A549 (cell line): ENCODE measurements at regions not wholly inside any gene's neighbourhood (a gene's known extent, or its start where the extent isn't known, plus 50 kb on each side); places are given as distances from the start of the nearest gene placed in this dataset.
A peak's percentile ranks its signal among the peaks of the same experiment; 100 is the strongest.

Experiments used
- ATAC-seq, 2 experiments: fragments of 200-7000 bp in 1 of 2; fragments of >200 bp in 1 of 2; cut with Nextera tagmentation in 1 of 2; cut with Tn5 transposase in 1 of 2; 3 replicates each; pipeline versions ENCODE4 v1.8.0 to v1.9.1; 2018 to 2020; ENCODE audit warnings: mild to moderate bottlenecking in 1 of 2, moderate library complexity in 1 of 2
- CTCF ChIA-PET: fragments of 300-600 bp; sonication (Branson Sonifier 250); formaldehyde crosslinking; extraction: SDS; loops from one replicate; lab custom pipeline; 2021; ENCODE audit warnings: antibody characterized with exemption, inconsistent platforms; lab: Yijun Ruan, JAX
- POLR2A ChIA-PET: fragments of 350-600 bp; formaldehyde crosslinking; extraction: SDS; loops from one replicate; lab custom pipeline; 2021; ENCODE audit warnings: antibody characterized with exemption, inconsistent platforms; lab: Yijun Ruan, JAX
- DNase-seq, 2 experiments: peaks; one replicate each; pipeline versions ENCODE4 v3.0.0 to v3.0.0-alpha.2; 2011 to 2016; ENCODE audit warnings: low read depth in 1 of 2, low spot score in 1 of 2
- FAIRE-seq: peaks from 2 replicates; lab custom pipeline; 2011; peaks lifted over from hg19 to GRCh38; lab: Jason Lieb, UNC
- H3K27ac ChIP-seq, 2 experiments: fragments of >200 bp; sonication (Bioruptor Twin); formaldehyde crosslinking; 3 replicates each; pipeline ENCODE4 v1.5.1; 2016 to 2017
- H3K4me1 ChIP-seq: fragments of >200 bp; sonication (Bioruptor Twin); formaldehyde crosslinking; 3 replicates; pipeline ENCODE4 v1.6.1; 2016
- H3K4me2 ChIP-seq: fragments of >200 bp; sonication (Bioruptor Twin); formaldehyde crosslinking; 3 replicates; pipeline ENCODE4 v1.6.1; 2016
- H3K4me3 ChIP-seq: fragments of >200 bp; sonication (Bioruptor Twin); formaldehyde crosslinking; 3 replicates; pipeline ENCODE4 v1.5.1; 2016
- H3K9me3 ChIP-seq: fragments of >200 bp; sonication (Bioruptor Twin); formaldehyde crosslinking; 3 replicates; pipeline ENCODE4 v1.6.1; 2016
- CEBPB ChIP-seq, 2 experiments: fragments of >200 bp in 1 of 2; sonication (Bioruptor Twin) in 1 of 2; formaldehyde crosslinking in 1 of 2; IDR thresholded peaks; 2 replicates each; pipeline ENCODE4 v1.6.1; 2012 to 2016
- CHD2 ChIP-seq: fragments of 150-350 bp; IDR thresholded peaks from 2 replicates; pipeline ENCODE4 v1.6.1; 2014; ENCODE audit warnings: low read length; ENCODE audit not compliant: partially characterized antibody
- EHF ChIP-seq: fragments of 250-450 bp; sonication (Bioruptor Pico); IDR thresholded peaks from 2 replicates; pipeline ENCODE4 v1.5.0; 2020; ENCODE audit warnings: mild to moderate bottlenecking
- EP300 ChIP-seq, 2 experiments: fragments of >200 bp; sonication (Bioruptor Twin); formaldehyde crosslinking; IDR thresholded peaks; 2 replicates in 1 of 2; 3 replicates in 1 of 2; pipeline ENCODE4 v1.6.1; 2016 to 2017
- GATA3 ChIP-seq: IDR thresholded peaks from 2 replicates; pipeline ENCODE4 v1.6.1; 2012; ENCODE audit warnings: borderline replicate concordance
- HOXB5 ChIP-seq: fragments of 250-450 bp; sonication (Bioruptor Pico); IDR thresholded peaks from 2 replicates; pipeline ENCODE4 v1.5.0; 2020; ENCODE audit warnings: mild to moderate bottlenecking, moderate library complexity
- JUN ChIP-seq, 2 experiments: fragments of >200 bp; sonication (Bioruptor Twin); formaldehyde crosslinking; IDR thresholded peaks; 2 replicates in 1 of 2; 3 replicates in 1 of 2; pipeline ENCODE4 v1.6.1; 2016 to 2017
- MAZ ChIP-seq: fragments of 150-350 bp; IDR thresholded peaks from 2 replicates; pipeline ENCODE4 v1.6.1; 2014; ENCODE audit warnings: antibody characterized with exemption, low read depth, low read length, borderline replicate concordance
- MYC ChIP-seq: IDR thresholded peaks from 2 replicates; pipeline ENCODE4 v1.6.1; 2012; ENCODE audit warnings: mild to moderate bottlenecking, inconsistent platforms, low read length, improper control_type of control experiment, borderline replicate concordance
- NPAS2 ChIP-seq: fragments of 250-450 bp; sonication (Bioruptor Pico); IDR thresholded peaks from 2 replicates; pipeline ENCODE4 v1.8.0; 2022; ENCODE audit warnings: mild to moderate bottlenecking, moderate library complexity, borderline replicate concordance
- PHF8 ChIP-seq: fragments of 200-600 bp; sonication (generic); IDR thresholded peaks from 2 replicates; pipeline ENCODE4 v1.6.1; 2016; ENCODE audit warnings: low read depth, mild to moderate bottlenecking, antibody characterized with exemption, moderate library complexity, borderline replicate concordance
- POLR2AphosphoS2 ChIP-seq: conservative IDR thresholded peaks from 2 replicates; pipeline ENCODE4 v1.6.1; 2012; ENCODE audit warnings: low read length, improper control_type of control experiment, inconsistent platforms
- RFX5 ChIP-seq: fragments of 450-650 bp; IDR thresholded peaks from 2 replicates; pipeline ENCODE4 v1.7.1; 2014; ENCODE audit warnings: antibody characterized with exemption, mild to moderate bottlenecking, moderate library complexity
- RNF2 ChIP-seq: fragments of 200-600 bp; sonication (generic); IDR thresholded peaks from 2 replicates; pipeline ENCODE4 v1.6.1; 2016; ENCODE audit warnings: low read depth, mild to moderate bottlenecking, antibody characterized with exemption, moderate library complexity, borderline replicate concordance
- SMC3 ChIP-seq: fragments of >200 bp; sonication (Bioruptor Twin); formaldehyde crosslinking; IDR thresholded peaks from 3 replicates; pipeline ENCODE4 v1.6.1; 2018; ENCODE audit warnings: inconsistent platforms
- TFCP2L1 ChIP-seq: fragments of 250-450 bp; sonication (Bioruptor Pico); IDR thresholded peaks from 2 replicates; pipeline ENCODE4 v1.5.0; 2021; ENCODE audit warnings: mild to moderate bottlenecking
- ZC3H11A ChIP-seq: fragments of 450-650 bp; IDR thresholded peaks from 2 replicates; pipeline ENCODE4 v1.6.1; 2014; ENCODE audit warnings: antibody characterized with exemption, mild to moderate bottlenecking
- ZFP36 ChIP-seq: fragments of 450-650 bp; IDR thresholded peaks from 2 replicates; pipeline ENCODE4 v1.6.1; 2014; ENCODE audit warnings: borderline replicate concordance; ENCODE audit not compliant: partially characterized antibody
- ZSCAN20 ChIP-seq: fragments of 250-450 bp; sonication (Bioruptor Pico); IDR thresholded peaks from 2 replicates; pipeline ENCODE4 v1.8.0; 2022; ENCODE audit warnings: mild to moderate bottlenecking, moderate library complexity
- WGBS: methylation state at CpG from one replicate; pipeline ENCODE4 v1.1.6; 2017; ENCODE audit errors: missing lambda C conversion rate; 5-methylcytosine and 5-hydroxymethylcytosine counted together
- TF ChIP-seq, protein P1 (sequence below): fragments of 200-600 bp; sonication (generic); IDR thresholded peaks from 2 replicates; pipeline ENCODE4 v1.6.1; 2016; ENCODE audit warnings: antibody characterized with exemption, mild to moderate bottlenecking, moderate library complexity
- TF ChIP-seq, protein P2 (sequence below): fragments of 250-450 bp; sonication (Bioruptor Pico); IDR thresholded peaks from 2 replicates; pipeline ENCODE4 v1.5.0; 2021; ENCODE audit warnings: mild to moderate bottlenecking, moderate library complexity, borderline replicate concordance
- TF ChIP-seq, protein P3 (sequence below): fragments of 250-450 bp; sonication (Bioruptor Pico); IDR thresholded peaks from 2 replicates; pipeline ENCODE4 v1.5.0; 2020; ENCODE audit warnings: low read depth, mild to moderate bottlenecking, moderate library complexity

DNA sequence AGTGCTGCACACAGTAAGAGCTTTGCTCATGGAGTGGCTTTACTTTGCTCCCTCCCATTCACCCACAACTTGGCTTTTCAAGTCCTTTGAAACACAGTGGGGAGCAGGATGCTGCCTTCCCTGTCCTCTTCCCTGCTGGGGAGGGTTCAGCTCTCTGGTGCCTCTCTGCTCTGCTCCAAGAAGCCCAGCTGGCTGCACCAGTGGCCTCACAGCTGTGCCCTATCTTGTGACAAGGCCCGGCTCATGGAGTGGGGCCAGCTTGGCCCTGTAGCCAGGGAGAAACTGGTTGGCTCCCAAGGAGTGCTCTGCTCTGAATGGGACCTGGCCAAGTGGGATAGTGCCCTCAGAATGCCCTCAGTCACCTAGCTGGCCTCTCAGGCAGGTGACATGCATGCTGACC lies 212.3 kb upstream of the ZMIZ1 start:
- ATAC-seq: peak in 1 of 2 experiments; percentile 19; a peak in 1 of 6 replicates
- no peak for TF ChIP-seq ZFP36
- TF ChIP-seq MYC: no peak
- TF ChIP-seq JUN (IDR thresholded peaks at IDR 0.05): no peak
- TF ChIP-seq MAZ: no peak
- TF ChIP-seq, all 56 proteins: peak for 0

DNA sequence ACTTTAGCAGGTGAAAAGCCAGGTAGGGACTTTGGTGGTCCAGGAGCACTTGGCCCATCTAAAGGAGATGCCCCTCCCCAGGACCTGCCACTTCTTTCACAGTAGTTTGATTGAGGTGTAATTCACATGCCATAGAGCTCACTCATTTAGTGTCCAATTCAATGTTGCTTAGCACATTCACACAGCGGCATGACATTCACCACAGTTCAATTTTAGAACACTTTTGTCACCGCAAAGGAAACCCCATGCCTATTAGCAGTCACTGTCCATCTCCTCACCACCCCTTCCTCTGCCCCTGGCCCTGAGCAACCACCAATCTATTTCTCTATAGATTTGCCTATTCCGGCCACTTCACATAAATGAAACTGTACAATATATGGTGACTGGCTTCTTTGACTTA lies 211.6 kb upstream of the ZMIZ1 start:
- ATAC-seq (no peak), FAIRE-seq (no peak), DNase-seq (no peak)
- Histone ChIP-seq H3K4me2 (no peak overlapping the region), H3K4me1 (0 out of 3 replicates have a peak, but pooled peaks cover 4% of the 10 kb centered on the region), H3K4me3 (no peak overlapping the region), H3K27ac (no peak overlapping the region), H3K9me3 (no peaks in the 10 kb centered on the region)
- WGBS: 80% methylated on average over 3 of the region's 3 CpGs
- POLR2A ChIA-PET: no interaction called here
- TF ChIP-seq PHF8 (no peak), ZC3H11A (no peak), JUN (IDR thresholded peaks at IDR 0.05) (no peak), MYC (no peak), EHF (CRISPR knock-in tag) (no peak), POLR2AphosphoS2 (no peak), TFCP2L1 (no peak), EP300 (IDR thresholded peaks at IDR 0.05) (no peak), SMC3 (no peak), RNF2 (no peak), CHD2 (no peak), ZSCAN20 (no peak), NPAS2 (CRISPR knock-in tag) (no peak), RFX5 (no peak), CEBPB (IDR thresholded peaks at IDR 0.05) (no peak), GATA3 (no peak), HOXB5 (no peak)
- TF ChIP-seq, protein P1, sequence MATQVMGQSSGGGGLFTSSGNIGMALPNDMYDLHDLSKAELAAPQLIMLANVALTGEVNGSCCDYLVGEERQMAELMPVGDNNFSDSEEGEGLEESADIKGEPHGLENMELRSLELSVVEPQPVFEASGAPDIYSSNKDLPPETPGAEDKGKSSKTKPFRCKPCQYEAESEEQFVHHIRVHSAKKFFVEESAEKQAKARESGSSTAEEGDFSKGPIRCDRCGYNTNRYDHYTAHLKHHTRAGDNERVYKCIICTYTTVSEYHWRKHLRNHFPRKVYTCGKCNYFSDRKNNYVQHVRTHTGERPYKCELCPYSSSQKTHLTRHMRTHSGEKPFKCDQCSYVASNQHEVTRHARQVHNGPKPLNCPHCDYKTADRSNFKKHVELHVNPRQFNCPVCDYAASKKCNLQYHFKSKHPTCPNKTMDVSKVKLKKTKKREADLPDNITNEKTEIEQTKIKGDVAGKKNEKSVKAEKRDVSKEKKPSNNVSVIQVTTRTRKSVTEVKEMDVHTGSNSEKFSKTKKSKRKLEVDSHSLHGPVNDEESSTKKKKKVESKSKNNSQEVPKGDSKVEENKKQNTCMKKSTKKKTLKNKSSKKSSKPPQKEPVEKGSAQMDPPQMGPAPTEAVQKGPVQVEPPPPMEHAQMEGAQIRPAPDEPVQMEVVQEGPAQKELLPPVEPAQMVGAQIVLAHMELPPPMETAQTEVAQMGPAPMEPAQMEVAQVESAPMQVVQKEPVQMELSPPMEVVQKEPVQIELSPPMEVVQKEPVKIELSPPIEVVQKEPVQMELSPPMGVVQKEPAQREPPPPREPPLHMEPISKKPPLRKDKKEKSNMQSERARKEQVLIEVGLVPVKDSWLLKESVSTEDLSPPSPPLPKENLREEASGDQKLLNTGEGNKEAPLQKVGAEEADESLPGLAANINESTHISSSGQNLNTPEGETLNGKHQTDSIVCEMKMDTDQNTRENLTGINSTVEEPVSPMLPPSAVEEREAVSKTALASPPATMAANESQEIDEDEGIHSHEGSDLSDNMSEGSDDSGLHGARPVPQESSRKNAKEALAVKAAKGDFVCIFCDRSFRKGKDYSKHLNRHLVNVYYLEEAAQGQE: no peak
- TF ChIP-seq, protein P2, sequence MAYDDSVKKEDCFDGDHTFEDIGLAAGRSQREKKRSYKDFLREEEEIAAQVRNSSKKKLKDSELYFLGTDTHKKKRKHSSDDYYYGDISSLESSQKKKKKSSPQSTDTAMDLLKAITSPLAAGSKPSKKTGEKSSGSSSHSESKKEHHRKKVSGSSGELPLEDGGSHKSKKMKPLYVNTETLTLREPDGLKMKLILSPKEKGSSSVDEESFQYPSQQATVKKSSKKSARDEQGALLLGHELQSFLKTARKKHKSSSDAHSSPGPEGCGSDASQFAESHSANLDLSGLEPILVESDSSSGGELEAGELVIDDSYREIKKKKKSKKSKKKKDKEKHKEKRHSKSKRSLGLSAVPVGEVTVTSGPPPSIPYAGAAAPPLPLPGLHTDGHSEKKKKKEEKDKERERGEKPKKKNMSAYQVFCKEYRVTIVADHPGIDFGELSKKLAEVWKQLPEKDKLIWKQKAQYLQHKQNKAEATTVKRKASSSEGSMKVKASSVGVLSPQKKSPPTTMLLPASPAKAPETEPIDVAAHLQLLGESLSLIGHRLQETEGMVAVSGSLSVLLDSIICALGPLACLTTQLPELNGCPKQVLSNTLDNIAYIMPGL (CRISPR knock-in tag): no peak
- TF ChIP-seq, protein P3, sequence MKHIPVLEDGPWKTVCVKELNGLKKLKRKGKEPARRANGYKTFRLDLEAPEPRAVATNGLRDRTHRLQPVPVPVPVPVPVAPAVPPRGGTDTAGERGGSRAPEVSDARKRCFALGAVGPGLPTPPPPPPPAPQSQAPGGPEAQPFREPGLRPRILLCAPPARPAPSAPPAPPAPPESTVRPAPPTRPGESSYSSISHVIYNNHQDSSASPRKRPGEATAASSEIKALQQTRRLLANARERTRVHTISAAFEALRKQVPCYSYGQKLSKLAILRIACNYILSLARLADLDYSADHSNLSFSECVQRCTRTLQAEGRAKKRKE (CRISPR knock-in tag): no peak
- CTCF ChIA-PET: no interaction called here

More for the DNA sequence above, 212.3 kb upstream of the ZMIZ1 start:
- DNase-seq (no peak), FAIRE-seq (no peak)
- 63% methylated on average over 1 of the region's 1 CpG for WGBS
- H3K4me2 ChIP-seq: no peak overlapping the region
- H3K4me1 ChIP-seq: 0 out of 3 replicates have a peak, but pooled peaks cover 4% of the 10 kb centered on the region
- H3K9me3 ChIP-seq: no peaks in the 10 kb centered on the region
- no peak overlapping the region for H3K27ac ChIP-seq
- ChIA-PET CTCF (no interaction called here), POLR2A (no interaction called here)
- H3K4me3 ChIP-seq: no peak overlapping the region
